HG03342 (cell line): ENCODE measurements at regions not wholly inside any gene's neighbourhood (a gene's known extent, or its start where the extent isn't known, plus 50 kb on each side); places are given as distances from the start of the nearest gene placed in this dataset.

ENCODE experiments used
- ATAC-seq: cut with Tn5 transposase; IDR thresholded peaks from one replicate; pipeline ENCODE4 v1.9.1; 2021; ENCODE audit warnings: mild to moderate bottlenecking, moderate library complexity; ENCODE audit not compliant: unreplicated experiment

- no peak for ATAC-seq
These were observed 193.3 kb upstream of the CHD6 start for GRCh38 chr20:41811456-41811855.

GRCh38 chr20:41800040-41800439 is 181.9 kb upstream of the CHD6 start:
- ATAC-seq = no peak

- no peak for ATAC-seq
These were observed 180.8 kb upstream of the CHD6 start for GRCh38 chr20:41798930-41799502.

GRCh38 chr20:41786158-41786557 is 168.0 kb upstream of the CHD6 start:
- ATAC-seq = no peak

DNA sequence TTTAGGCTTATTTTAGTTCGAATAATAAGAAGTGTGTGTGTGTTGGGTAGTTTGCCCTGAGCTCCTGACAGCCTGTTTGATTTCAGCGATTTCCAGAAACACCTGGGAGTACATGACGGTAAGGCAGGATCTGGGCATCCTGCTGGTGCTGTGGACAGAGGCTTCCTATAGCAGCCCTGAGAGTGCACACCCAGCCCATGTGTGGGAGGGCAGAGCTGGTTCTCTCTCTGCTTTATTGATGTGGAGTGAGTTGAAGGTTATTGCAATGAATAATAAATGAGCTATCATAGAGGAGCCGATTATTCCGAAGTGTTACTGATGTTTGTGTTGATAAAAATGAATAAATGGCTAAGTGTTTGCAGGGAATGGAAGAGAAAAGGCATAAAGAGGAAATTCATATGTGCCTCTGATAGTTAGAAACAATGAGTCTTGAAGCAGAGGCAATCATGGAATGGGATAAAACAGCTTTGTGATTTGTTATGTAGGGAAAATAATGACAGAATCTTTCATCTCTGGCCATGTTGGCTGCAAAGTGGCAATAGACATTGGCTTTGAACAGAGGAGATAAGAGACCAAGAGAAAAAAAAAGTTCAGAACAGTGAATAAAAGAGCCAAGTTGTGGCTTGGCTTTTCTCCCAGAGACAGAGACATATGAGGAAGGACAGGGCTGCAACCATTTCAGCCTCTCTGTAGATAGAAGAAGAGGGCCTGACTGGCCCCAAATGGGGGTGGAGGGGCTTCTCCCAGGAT is 166.2 kb upstream of the CHD6 start:
- no peak for ATAC-seq

GRCh38 chr20:41783423-41784208 is 165.4 kb upstream of the CHD6 start:
- ATAC-seq = no peak

DNA sequence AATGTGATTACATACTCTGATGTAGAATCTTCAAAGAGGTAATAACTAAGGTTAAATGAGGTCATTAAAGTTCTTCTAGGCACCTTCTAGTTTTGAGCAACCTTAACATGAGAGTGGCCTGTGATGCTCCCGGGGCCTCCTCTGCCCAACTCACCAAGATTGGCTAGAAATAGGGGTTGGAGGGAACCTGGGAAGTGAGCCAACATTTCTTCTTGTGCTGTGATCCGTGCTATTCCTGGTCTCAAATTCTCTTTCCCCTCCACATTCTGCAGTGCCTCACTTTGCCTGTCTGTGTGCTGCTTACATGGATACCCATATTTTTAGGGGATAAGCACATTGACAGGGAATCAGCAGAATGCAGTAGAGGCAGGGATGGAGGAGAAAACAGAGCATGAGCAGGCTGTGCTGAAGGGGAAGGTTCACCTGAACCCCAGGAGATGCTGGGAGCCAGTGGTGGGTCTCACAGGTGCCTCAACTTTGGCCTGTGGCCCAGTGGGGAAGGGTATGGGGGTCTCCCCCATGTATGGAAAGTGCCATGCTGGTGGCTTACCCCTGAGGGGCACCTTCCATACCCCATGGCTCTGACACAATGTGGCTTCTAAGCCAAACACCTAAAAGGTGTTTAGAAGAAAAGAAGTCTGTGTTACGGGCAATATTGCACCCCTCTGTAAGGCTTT is 164.7 kb upstream of the CHD6 start:
- no peak for ATAC-seq

GRCh38 chr20:41782255-41782654 is 164.1 kb upstream of the CHD6 start:
- no peak for ATAC-seq

GRCh38 chr20:41776421-41776820 is 158.2 kb upstream of the CHD6 start:
- no peak for ATAC-seq

DNA sequence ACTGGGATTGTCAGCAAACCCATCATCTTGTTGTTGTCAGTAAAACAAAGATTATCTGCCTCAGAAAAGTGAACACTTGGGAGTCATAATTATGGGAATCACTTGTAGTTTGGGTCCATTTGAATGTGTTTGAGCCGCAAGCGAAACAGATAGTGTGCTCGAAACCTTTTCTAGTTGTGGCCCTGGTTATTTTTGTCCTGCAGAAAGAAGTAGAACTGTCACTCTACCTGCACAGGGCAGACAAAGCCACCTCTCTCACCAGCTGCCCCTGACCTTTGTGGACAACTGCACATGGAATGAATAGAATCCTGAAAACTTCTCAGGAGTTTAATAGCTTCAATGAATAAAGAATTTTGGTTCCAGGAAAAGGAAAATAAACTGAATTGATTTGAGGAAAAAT is 156.1 kb upstream of the CHD6 start:
- no peak for ATAC-seq

- ATAC-seq = no peak
These were observed 152.8 kb upstream of the CHD6 start for GRCh38 chr20:41770965-41771364.

DNA sequence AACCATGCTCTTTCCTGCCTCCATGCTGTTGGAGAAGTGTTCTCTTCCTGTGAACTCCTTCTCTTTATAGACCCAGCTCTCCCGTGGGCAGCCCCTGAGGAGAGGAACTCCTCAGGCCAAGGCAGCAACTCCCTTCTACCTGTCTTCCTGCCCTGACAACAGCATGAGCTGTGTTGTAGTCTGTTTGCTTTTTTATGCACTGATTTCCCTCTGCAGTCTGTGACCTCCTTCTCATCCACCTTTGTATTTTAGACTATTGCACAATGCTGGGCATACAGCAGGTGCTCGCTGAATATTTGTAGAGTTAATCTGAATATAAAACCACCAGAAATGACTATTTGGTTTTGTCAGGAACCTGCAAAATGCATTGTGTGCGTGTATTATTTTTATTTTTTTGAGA is 152.2 kb upstream of the CHD6 start:
- no peak for ATAC-seq

DNA sequence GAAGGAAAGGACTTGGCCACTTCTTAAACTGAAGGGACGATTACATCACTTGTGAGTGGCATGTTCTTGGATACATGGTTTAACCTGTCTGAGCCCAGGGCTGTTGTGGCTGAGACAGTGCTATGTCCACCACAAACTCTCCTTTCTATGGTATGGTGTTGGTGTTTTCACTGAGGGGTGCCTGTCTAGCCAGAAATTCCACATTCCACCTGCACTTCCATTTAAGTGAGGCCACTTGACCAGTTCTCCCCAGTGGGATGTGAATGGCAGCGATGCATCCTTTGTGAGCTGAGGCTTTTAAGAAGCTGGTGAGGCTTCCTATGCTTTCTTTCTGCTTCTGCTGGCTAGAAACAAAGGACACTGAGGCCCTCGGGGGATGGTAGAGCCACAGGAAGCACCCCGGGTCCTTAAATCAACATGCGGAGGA is 151.4 kb upstream of the CHD6 start:
- ATAC-seq = no peak

GRCh38 chr20:41750137-41750536 is 132.0 kb upstream of the CHD6 start:
- ATAC-seq = no peak

- no peak for ATAC-seq
These were observed 130.8 kb upstream of the CHD6 start for GRCh38 chr20:41748756-41749582.

DNA sequence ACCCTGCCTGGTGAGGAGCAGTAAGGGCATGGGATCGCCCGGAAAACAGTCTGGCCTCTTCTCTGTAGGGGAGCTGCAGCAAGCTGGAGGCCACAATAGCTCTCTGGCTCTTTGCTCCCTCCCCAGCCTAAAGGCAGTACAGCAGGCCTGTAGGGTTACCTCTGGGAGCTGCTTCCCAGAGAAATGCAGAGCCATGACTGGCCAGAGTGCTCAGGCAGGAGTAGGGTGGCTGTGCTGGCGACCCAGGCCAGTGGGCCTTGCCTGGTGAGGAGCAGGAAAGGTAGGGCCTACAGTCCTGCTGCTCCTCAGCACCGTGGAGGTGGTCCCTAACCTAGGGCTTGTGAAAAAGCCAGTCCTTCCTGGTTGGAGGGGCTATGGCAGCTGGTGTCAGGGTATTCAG is 129.9 kb upstream of the CHD6 start:
- ATAC-seq = no peak

- ATAC-seq = no peak
These were observed 129.0 kb upstream of the CHD6 start for GRCh38 chr20:41747226-41747625.

DNA sequence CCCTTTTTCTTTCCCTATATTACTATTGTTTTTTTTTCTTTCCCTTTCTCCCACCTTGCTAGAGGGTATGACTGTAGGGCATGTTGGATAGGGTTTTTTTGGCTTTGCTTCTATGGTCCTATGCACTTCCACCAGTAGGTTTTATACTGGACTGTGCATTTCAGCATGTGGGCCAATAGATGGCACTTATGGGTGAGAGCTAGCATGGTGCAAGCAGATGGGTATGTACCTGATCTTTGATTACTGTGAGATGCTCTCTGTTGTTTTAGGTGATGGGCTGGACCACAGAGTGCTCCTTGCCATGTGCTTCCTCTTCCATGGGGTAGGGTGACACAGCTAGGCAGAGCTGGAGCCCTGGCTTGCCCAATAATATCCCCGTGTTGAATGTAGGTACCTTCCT is 128.5 kb upstream of the CHD6 start:
- ATAC-seq = no peak

- ATAC-seq = peak; percentile 58
These were observed 120.5 kb upstream of the CHD6 start for GRCh38 chr20:41738604-41739206.

GRCh38 chr20:41735949-41736348 is 117.8 kb upstream of the CHD6 start:
- no peak for ATAC-seq
